DMS79 (cell line): ENCODE measurements at regions not wholly inside any gene's neighbourhood (a gene's known extent, or its start where the extent isn't known, plus 50 kb on each side); places are given as distances from the start of the nearest gene placed in this dataset.

Source experiments
- DNase-seq: peaks from one replicate; lab custom pipeline; 2025; lab: John Stamatoyannopoulos, UW

- no peak for DNase-seq
These were observed 110.1 kb upstream of the DPYD start for GRCh38 chr1:98030976-98031375.

GRCh38 chr1:98030483-98030882, 109.6 kb upstream of the DPYD start:
- DNase-seq = no peak

GRCh38 chr1:98028800-98029199, 108.0 kb upstream of the DPYD start:
- DNase-seq = no peak

- DNase-seq = no peak
These were observed 106.4 kb upstream of the DPYD start for GRCh38 chr1:98027103-98027705.

- DNase-seq = no peak
These were observed 105.0 kb upstream of the DPYD start for GRCh38 chr1:98025858-98026257.

- no peak for DNase-seq
These were observed 100.3 kb upstream of the DPYD start for GRCh38 chr1:98021126-98021525.

GRCh38 chr1:98019747-98020146, 98.9 kb upstream of the DPYD start:
- DNase-seq = no peak

GRCh38 chr1:98018074-98018473, 97.2 kb upstream of the DPYD start:
- DNase-seq = no peak

- DNase-seq = no peak
These were observed 96.3 kb upstream of the DPYD start for GRCh38 chr1:98017184-98017583.

GRCh38 chr1:98008373-98008772, 87.5 kb upstream of the DPYD start:
- DNase-seq = no peak

GRCh38 chr1:98005326-98006010, 84.6 kb upstream of the DPYD start:
- no peak for DNase-seq

- DNase-seq = no peak
These were observed 82.6 kb upstream of the DPYD start for GRCh38 chr1:98003442-98003841.

- DNase-seq = no peak
These were observed 81.5 kb upstream of the DPYD start for GRCh38 chr1:98002288-98002687.

GRCh38 chr1:98001764-98002163, 80.9 kb upstream of the DPYD start:
- DNase-seq = no peak

GRCh38 chr1:97999320-97999719, 78.5 kb upstream of the DPYD start:
- DNase-seq = no peak

- DNase-seq = no peak
These were observed 76.0 kb upstream of the DPYD start for GRCh38 chr1:97996880-97997279.

GRCh38 chr1:97989094-97989680, 68.4 kb upstream of the DPYD start:
- DNase-seq = no peak

GRCh38 chr1:97986041-97987005, 65.5 kb upstream of the DPYD start:
- DNase-seq = no peak

- no peak for DNase-seq
These were observed 62.3 kb upstream of the DPYD start for GRCh38 chr1:97983126-97983525.

- no peak for DNase-seq
These were observed 59.7 kb upstream of the DPYD start for GRCh38 chr1:97980530-97980929.

- no peak for DNase-seq
These were observed 56.0 kb upstream of the DPYD start for GRCh38 chr1:97976801-97977200.
